Uterus (tissue), 2 donors: ENCODE measurements at regions not wholly inside any gene's neighbourhood (a gene's known extent, or its start where the extent isn't known, plus 50 kb on each side); places are given as distances from the start of the nearest gene placed in this dataset.

Experiments used
- POLR2A ChIP-seq, 2 donors: fragments of 450-650 bp; IDR thresholded peaks; one replicate each; pipeline ENCODE4 v1.6.1; 2016; ENCODE audit warnings: antibody characterized with exemption in 2 of 2, mild to moderate bottlenecking in 1 of 2, moderate library complexity in 1 of 2
- TF ChIP-seq, protein P1 (sequence below), 4 experiments: fragments of 200-600 bp in 2 of 4; fragments of 450-650 bp in 2 of 4; sonication (generic) in 2 of 4; IDR thresholded peaks; one replicate each; pipeline ENCODE4 v1.5.1; 2016 to 2019; ENCODE audit warnings: antibody characterized with exemption in 4 of 4, mild to moderate bottlenecking in 2 of 4, moderate library complexity in 1 of 4

DNA sequence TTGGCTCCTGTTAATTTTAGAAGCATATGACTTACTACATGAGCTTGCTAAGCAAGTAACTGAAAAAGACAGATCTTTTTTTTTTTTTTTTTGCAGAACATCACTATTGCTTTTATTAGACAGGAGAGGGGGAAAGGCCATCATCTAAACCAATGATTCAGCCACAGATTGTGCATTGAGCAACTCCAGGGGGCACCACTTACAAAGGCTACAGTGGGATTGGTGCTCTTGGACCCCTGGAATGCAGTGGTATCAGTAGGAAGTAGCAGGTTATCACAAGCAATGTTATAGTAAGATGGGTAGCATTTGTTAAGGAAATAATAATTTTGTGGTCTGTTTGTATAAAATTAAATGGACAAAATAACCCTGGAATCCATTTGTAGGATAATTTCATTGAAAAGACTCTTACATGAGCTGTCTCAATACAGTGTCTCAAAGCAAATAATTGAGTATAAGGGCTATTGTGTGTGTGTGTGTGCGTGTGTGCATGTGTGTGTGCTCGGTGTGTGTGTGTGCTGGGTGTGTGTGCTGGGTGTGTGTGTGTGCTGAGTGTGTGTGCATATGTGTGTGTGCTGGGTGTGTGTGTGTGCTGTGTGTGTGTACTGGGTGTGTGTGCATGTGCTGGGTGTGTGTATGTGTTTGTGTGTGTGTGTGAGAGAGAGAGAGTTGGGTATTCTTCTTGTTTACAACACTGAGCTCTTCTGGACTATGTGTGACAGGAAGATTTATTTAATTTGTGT lies 296.3 kb downstream of the PCDH7 start:
- no peak for TF ChIP-seq POLR2A (IDR thresholded peaks at IDR 0.05)
- TF ChIP-seq, protein P1, sequence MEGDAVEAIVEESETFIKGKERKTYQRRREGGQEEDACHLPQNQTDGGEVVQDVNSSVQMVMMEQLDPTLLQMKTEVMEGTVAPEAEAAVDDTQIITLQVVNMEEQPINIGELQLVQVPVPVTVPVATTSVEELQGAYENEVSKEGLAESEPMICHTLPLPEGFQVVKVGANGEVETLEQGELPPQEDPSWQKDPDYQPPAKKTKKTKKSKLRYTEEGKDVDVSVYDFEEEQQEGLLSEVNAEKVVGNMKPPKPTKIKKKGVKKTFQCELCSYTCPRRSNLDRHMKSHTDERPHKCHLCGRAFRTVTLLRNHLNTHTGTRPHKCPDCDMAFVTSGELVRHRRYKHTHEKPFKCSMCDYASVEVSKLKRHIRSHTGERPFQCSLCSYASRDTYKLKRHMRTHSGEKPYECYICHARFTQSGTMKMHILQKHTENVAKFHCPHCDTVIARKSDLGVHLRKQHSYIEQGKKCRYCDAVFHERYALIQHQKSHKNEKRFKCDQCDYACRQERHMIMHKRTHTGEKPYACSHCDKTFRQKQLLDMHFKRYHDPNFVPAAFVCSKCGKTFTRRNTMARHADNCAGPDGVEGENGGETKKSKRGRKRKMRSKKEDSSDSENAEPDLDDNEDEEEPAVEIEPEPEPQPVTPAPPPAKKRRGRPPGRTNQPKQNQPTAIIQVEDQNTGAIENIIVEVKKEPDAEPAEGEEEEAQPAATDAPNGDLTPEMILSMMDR (IDR thresholded peaks at IDR 0.05), result no peak
